HG03025 (cell line): ENCODE measurements at regions not wholly inside any gene's neighbourhood (a gene's known extent, or its start where the extent isn't known, plus 50 kb on each side); places are given as distances from the start of the nearest gene placed in this dataset.

Experiments used
- ATAC-seq: cut with Tn5 transposase; IDR thresholded peaks from one replicate; pipeline ENCODE4 v1.9.1; 2021; ENCODE audit warnings: mild to moderate bottlenecking, moderate library complexity; ENCODE audit not compliant: unreplicated experiment, low FRiP score

GRCh38 chr12:41983394-41983793, 161.3 kb downstream of the GXYLT1 start:
- no peak for ATAC-seq

GRCh38 chr12:41981758-41982157, 162.9 kb downstream of the GXYLT1 start:
- no peak for ATAC-seq

GRCh38 chr12:41981013-41981412, 163.7 kb downstream of the GXYLT1 start:
- no peak for ATAC-seq

GRCh38 chr12:41980390-41980789, 164.3 kb downstream of the GXYLT1 start:
- ATAC-seq: no peak

GRCh38 chr12:41979574-41979973, 165.1 kb downstream of the GXYLT1 start:
- no peak for ATAC-seq

- no peak for ATAC-seq
Observed at GRCh38 chr12:41972598-41972997, 172.1 kb downstream of the GXYLT1 start.

- ATAC-seq: no peak
Observed at GRCh38 chr12:41972196-41972595, 172.5 kb downstream of the GXYLT1 start.

GRCh38 chr12:41970744-41971143, 173.9 kb downstream of the GXYLT1 start:
- ATAC-seq: no peak

- ATAC-seq: no peak
Observed at GRCh38 chr12:41968599-41968998, 176.1 kb downstream of the GXYLT1 start.

GRCh38 chr12:41967668-41968500, 176.8 kb downstream of the GXYLT1 start:
- no peak for ATAC-seq

GRCh38 chr12:41966916-41967315, 177.8 kb downstream of the GXYLT1 start:
- no peak for ATAC-seq

- ATAC-seq: no peak
Observed at GRCh38 chr12:41966001-41966400, 178.7 kb downstream of the GXYLT1 start.

- no peak for ATAC-seq
Observed at GRCh38 chr12:41963398-41963797, 181.3 kb downstream of the GXYLT1 start.

- no peak for ATAC-seq
Observed at GRCh38 chr12:41962171-41962572, 182.5 kb downstream of the GXYLT1 start.

- ATAC-seq: no peak
Observed at GRCh38 chr12:41959271-41959670, 185.4 kb downstream of the GXYLT1 start.

GRCh38 chr12:41956353-41956752, 188.3 kb downstream of the GXYLT1 start:
- ATAC-seq: no peak

GRCh38 chr12:41950455-41950854, 194.2 kb downstream of the GXYLT1 start:
- no peak for ATAC-seq

GRCh38 chr12:41946106-41946505, 198.6 kb downstream of the GXYLT1 start:
- ATAC-seq: no peak

- no peak for ATAC-seq
Observed at GRCh38 chr12:41944216-41944615, 200.5 kb downstream of the GXYLT1 start.

GRCh38 chr12:41943671-41944070, 201.0 kb downstream of the GXYLT1 start:
- ATAC-seq: no peak

GRCh38 chr12:41942354-41942753, 202.3 kb downstream of the GXYLT1 start:
- no peak for ATAC-seq

- no peak for ATAC-seq
Observed at GRCh38 chr12:41941079-41941478, 203.6 kb downstream of the GXYLT1 start.
